NCI-H2196 treated with DMSO at 0.1 percent for 48 hours (cell line): ENCODE measurements at regions not wholly inside any gene's neighbourhood (a gene's known extent, or its start where the extent isn't known, plus 50 kb on each side); places are given as distances from the start of the nearest gene placed in this dataset.
"Not testable (repeated sequence)": the region's sequence is repeated elsewhere in the genome, so short reads cannot be mapped to it uniquely, and the experiment has no call there.

ENCODE experiments used
- DNase-seq: peaks from one replicate; lab custom pipeline; 2025; ENCODE audit not compliant: unreplicated experiment; lab: John Stamatoyannopoulos, UW

DNA sequence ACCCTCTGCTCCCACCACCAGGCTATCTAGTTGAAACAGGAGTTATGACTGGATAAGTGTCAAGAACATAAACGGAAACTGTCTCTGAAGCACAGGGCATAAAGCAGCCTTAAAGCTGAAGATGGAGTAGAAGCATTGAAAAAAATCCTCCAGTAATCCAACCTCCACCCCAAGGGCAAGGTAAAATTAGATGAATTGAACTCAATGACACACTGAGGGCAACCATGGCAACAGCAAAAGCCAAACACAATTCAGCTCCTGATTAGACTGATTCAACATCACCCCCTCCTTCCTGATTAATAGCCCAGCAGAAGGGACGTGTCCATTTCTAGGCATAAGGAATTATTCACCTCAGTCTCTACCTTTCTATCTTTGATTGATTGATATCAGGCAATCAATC, 183.2 kb upstream of the MAP3K1 start:
- DNase-seq: no peak

DNA sequence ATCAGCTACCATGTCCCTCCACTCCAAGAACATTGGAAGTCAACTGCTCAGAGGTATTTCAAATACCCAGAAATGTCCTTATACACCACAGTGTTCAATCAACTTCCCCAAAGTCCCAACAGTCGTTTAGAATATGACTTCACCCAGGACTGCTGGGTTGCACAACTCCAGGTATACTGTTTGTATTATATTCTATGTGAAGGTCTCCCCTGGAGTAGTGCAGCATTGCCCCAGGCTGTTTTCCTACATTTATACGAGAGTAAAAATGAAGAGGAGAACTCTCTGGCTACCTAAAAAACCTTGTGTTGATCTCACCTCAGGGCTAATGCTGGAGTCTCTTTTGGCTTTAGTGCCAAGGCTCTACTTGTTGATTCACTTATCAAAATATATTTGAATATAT, 183.6 kb upstream of the MAP3K1 start:
- DNase-seq: no peak

DNA sequence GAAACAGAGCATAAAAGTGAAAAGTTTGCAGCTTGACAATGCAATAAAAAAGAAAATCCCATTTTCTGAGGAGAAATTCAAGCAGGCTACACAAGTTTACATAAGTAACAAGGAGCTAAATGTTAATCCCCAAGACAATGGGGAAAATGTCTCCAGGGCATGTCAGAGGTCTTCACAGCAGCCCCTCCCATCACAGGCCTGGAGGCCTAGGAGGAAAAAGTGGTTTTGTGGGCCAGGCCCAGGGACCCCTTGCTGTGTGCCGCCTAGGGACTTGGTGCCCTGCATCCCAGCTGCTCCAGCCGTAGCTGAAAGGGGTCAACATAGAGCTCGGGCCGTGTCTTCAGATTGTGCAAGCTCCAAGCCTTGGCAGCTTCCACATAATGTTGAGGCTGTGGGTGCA, 186.7 kb upstream of the MAP3K1 start:
- DNase-seq: not testable (repeated sequence)

DNA sequence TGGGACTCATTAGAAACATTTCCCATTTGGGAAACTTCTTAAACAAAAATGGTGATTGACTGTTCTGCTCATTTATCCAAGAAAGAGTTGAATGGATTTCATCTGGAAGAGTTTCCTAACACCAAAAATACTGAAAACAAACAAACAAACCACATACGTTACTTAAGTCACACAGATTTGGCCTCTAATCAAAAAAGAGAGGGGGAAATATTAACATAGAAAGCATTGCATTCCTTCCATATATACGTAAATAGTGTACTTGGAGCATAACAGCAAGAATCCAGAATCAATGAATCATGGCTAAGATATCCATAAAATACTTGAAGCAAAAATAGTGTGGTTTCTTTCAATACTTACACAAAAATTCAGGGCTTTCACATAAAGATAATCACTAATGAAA, 189.8 kb upstream of the MAP3K1 start:
- DNase-seq: no peak

DNA sequence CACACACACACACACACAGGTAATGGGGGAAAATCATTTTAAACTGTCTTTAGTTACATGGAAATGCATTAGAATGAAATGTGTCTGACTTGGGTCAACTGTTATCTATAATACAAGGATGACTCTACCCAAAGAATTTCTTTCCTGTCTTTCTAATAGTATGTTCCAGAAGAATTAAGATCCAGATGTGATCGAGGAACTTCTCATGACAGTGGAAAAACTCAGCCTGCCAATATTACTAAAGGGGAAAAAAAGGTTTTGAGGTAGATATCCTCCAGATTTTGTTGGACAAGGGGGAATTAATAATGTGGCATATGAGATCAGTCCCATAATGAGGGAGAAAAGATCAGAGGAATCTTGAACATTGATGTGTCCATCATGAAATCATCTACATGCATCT, 190.6 kb upstream of the MAP3K1 start:
- DNase-seq: no peak

DNA sequence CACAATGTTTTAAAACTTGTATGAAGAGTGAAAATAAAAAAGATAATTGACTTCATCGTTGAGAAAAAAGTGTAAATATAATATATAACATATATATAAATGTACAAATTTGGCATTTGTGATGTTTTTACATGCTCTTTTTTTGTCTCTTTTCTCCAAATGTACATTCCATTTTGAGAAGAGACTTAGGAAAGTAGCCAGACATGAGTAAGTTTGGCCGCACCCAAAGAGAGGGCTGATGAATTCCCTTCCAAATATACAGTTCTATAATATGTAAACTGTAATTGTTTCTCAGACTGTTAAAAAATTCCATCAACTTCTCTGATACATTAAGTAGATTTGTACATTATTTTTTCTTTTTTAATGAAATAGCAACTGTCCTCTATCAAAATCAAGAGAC, 193.2 kb upstream of the MAP3K1 start:
- DNase-seq: no peak

DNA sequence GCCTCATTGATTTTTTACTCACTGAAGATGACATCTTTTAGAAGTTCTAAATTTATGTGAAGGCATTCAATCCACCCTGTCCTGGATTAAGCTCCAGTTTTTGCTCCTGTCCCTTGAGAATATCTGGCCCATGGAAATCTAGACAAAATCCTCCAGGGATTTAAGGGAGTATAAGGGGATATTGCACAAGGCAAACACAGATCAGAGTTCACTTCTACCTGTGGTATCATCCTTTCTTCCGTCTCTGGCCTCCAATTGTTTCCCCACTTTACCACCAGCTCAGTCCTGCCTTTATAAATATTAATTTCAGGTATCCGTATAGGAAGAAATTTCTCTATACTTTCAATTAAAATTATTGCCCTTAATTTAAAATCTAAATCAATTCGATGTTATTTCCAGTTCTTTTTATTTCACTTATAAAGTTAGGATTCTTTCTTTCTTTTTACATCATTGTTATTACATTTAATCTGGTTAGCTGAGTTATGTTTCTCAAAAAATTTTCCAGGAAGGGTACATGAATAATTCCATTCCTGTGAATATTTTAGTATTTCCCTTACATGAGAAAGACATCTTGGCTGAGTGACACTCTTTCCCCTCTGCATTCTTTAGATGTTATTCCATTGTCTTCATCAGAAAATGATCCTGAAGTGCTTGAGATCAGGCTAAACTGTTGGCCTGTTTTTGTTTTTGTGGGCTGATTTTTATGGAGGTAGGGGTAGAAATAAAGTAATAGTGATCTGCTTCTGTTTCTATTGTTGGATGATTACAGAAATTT, 194.3 kb upstream of the MAP3K1 start:
- no peak for DNase-seq

DNA sequence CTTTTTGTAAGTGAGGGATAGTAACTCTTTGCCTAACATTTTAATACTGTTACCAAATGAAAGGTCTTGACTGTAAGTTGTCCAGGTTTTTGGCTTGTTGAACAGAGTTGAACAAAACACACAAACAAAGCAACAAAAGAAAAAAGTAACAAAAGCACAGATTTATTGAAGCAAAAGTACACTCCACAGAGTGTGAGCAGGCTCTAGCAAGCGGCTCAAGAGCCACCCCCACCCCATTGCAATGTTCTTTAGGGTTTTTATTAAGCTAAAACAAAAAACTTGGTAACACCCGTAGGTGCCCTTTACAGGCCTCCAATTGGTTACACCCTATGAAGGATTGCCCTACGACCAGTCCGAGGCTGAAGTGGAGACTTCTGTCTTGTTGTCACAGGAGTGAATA, 197.4 kb upstream of the MAP3K1 start:
- DNase-seq: no peak

DNA sequence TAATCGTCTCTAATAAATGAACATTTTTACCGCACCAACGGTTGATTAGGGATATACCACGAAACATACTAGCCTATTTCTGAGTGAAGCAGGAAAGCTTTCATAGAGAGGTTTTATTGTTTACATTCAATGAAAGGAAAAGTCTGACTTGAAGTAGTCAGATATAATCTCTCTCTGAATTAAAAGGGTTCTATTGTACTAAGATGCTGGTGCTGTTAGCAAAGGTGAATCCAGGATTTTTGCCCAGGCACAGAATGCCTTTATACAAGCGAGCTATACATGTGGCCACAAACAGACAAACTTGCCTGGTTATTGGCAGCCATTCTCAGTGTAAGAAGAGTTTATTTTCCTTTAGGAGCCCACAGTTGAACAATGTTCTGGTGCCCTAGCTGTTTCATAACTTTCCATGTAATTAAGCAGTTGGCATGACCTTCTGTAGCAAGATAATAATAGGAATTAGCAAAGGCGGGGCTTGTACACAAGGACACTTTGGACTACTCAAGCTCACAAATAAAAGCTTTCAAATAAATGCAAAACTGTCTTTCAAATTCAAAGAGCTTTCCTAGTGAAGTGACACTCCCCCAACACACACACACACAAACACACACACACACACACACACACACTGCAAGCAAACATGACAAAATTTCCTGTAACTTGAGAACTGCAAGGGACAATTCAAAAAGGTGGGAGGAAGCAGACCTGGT, 198.7 kb upstream of the MAP3K1 start:
- no peak for DNase-seq

DNA sequence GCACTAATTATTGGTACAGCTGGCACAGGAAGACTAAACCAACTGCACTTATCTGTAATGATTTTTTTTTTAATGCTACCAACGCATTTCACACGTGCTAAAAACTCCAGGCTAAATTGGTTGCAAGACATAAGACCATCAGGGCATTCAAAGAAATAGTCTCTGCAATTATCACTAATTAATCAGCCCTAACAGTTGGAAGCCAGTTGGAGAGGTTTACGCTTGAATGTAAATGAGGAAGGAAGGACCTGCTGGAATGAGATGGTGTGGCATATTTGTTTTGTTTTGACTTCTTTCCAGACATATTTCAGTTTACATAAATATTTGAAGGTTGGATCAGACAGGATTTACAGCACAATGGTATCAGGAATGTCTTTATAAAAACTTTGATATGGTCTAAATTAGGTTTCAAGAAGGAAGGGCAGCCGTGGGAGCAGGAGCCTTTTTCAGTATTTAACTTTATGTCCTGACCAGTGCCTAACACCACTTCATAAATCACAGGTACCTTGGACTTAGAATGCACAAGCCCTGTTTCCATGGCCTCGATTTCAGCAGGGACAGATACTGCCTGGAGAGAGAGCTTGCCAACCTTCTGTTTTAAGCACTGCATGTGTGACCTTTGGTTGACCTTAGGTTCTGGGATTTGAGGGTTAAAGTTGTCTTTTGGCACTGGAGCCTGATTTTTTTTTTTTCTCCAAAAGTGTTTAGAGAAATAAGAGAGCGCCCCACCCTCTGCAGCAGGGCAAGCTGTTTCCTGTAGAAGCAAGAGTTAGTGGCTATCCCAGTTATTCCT, 199.8 kb upstream of the MAP3K1 start:
- DNase-seq: no peak

DNA sequence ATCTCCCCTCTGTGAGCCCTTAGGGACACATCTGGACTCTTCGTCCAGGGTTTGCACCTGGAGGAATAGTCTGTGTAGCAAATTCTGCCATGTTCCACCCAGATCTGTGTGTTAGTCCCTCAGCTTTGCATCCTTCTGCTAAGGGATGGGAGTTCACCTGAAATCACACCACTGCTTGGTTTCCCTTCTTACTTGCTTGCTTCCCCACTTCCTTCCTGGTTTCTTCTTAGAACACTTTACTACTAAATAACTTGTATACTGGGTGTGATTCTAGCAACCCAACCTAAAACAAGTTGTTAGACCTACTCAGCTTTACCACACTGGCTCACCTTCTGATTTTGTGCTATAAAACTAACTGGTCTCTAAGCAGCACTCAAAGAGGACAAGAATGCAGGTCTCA, 202.6 kb upstream of the MAP3K1 start:
- DNase-seq: no peak

DNA sequence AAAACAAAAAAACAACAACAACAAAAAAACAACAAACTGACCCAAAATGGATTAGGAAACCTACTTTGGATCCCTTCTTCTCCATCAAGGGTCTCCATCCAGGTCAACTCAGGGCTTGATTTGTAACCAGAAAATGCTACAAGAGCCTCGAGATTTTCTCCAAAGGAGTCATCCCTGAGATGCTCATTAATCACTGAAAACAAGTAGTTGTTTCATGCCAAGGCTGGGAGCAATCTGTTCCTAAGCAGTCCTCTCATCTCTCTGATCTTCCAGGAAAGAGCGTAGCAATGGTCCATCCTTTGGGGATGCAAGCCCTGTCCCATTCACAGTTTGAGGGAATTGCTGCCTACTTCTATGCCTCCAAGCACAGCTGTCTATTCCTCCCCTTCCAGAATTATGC, 203.0 kb upstream of the MAP3K1 start:
- DNase-seq: no peak

DNA sequence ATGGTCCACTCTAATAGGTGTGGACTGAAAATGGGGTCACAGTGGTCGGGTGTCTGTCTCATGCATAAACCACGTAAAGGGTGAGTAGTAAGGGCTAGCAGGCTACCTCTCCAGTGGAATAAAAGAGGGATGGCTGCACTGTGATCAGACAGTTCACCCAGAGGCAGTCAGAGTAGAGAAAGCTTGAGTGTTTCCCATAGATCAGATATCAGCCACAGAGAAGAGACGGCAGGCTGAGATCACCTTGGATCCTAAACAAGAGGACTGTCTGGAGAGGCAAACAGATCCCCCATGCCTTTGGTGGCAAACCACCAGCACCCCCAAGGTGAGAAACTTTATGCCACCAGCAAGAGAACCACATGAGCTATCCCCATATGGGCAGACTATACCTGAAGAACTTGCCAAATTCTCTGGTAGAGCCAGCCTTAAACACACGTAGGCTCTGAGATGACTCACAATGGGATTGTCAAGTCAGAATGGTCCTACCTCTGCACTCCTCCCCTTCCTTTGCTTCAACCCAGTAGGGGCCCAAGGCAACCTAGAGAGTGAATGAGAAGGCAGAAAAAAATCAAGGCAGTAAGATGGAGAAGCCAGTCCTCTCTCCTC, 205.2 kb upstream of the MAP3K1 start:
- DNase-seq: no peak

DNA sequence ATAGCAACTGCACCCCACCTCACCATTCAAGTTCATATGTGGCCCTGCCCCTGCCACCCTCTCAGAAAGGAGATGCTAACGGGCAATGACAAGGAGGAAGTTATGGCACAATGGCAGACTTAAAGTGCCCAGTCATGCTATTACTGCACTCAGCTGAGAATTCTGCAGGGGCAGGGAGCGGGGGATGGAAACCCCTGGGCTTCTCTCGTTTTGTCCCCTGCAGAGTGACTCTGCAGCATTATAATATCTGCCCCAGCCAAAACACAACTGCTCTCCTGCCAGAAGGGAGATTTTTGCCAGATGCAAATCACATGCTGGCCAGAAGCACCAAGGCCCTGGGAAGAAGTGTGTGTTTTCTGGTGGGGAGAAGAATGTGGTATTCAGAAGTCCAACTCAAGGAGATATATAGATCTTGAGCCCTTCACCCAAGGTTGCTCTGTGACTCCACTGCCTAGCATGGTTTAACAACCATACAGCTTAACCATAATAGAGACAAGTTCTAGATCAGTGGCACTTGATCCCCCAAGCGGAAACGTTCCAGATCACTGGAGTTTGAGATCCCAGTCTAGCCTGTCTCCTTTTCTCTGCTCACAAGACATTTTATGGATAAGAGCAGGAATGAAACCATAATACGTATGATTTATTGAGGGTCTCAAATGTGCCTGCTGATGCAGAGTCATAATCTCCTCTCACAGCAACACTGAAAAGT, 207.0 kb upstream of the MAP3K1 start:
- no peak for DNase-seq

DNA sequence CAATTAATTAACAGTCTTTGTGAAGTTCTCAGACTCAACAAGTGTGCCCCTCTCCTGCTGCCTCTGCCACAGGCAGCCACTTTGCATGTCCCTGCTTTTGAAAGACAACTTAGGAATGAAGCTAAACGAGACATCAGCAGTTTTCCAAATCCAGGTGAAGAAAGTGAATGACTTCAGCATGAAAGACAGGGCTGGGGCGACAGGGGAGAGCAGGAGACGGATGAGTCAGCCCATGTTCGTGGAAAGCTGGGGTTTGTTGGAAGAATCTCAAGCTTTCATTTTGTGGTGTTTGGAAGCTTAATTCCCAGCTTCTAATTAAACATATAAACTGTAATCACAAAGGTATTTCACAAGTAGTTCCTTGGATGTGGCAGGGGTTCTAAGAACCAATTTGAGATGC, 207.8 kb upstream of the MAP3K1 start:
- DNase-seq: no peak

DNA sequence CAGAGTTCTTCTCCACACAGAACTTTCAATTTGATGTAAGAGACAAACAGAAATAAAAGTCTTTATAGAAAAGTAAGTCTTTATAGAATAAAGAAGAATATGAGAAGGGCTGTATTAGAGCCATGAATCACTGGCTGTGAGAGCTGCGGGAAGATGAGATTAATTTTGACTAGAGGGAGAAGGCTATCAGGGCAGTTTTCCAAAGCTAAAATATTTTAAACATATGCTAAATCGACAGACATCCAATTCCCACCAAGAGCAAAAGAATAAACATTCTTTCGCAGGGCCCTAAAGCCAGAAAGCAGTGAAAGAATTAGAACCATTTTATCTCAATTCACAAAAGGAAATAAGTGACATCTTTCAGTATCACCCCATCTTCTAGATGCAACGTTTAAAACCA, 208.3 kb upstream of the MAP3K1 start:
- no peak for DNase-seq

DNA sequence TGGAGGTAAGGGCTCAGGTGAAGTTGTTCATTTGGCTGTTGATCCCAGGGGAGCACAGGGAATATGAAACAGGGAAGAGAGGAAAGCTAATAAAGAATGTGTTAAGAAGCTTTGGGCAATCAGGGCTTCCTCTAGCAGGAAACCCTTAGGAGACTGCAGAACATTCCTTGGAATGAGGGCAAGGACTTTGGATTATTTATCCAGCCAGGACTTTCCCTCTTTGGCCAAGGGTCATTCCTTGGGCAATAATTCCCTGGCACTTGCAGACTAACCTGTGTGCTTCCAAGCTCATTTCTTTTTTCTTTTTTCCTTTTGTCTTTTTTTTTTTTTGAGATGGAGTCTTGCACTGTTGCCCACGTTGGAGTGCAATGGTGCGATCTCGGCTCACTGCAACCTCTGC, 209.2 kb upstream of the MAP3K1 start:
- DNase-seq: no peak

DNA sequence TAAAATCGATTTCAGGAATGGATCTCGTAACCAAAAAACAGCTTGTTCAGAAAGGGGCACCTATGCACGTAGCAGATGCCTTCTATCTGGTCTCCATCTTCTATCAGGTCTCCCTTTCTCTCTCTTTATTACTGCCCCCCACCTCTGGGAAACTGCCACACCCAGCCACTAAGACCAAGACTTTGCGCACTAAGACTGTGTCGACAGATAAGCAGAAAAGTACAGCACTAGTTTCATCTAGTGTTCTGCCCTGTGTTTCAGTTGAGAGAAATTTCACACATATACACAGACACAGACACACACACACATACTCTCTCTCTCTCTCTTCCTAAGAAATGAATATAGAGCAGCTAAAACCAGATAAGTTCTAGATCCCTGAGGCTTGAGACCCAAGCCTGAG, 210.1 kb upstream of the MAP3K1 start:
- DNase-seq: no peak

DNA sequence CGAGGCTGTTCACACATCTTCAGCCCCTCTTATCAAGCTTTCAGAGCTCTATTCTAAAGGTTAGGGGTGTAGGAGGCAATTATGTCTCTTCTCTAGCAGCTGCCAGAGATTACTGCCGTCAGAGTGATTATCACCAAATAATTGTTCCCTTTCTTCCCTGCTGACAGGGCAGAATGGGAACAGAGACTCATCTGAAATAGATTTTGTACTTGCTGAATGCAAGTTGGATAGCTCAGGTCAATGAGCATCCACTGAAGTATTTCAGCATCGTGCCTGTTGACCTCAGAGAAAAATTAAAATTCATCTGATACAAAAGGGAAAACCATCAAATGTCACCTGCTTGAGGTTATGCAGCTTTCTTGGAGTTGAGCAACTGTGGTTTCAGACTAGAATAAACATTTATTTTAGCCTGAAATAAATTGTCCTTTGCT, 213.7 kb upstream of the MAP3K1 start:
- DNase-seq: no peak

DNA sequence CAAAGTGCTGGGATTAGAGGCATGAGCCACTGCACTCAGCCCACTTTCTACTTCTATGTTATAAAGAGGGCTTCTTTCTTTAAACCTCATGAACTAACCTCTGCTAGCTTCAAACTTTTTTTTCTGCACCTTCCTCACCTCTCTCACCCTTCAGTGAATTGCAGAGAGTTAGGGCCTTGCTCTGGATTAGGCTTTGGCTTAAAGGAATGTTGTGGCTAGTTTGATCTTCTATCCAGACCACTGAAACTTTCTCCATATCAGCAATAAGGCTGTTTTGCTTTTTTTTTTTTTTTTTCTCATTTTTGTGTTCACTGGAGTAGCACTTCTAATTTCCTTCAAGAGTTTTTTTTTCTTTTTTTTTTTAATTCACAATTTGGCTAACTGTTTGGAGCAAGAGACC, 216.4 kb upstream of the MAP3K1 start:
- DNase-seq: no peak

DNA sequence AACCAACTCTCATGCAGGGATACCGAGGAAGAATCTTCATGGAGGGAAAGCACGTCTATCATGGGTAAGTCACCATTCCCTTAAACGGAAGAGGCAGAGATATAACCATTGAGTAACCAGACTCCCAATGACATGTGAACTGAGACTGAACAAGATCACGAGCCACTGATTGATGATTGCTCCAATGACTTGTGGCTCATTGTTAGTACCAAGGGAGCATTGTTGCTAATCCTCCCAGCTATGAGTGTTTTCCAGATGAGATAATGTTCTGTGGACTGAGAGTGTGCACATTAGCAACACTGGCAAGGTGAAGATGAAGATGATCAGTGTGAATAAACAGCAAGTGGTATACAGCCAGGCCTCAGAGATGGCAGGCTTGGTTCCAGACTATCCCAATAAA, 219.2 kb upstream of the MAP3K1 start:
- no peak for DNase-seq
